HepG2 (cell line): ENCODE measurements at regions not wholly inside any gene's neighbourhood (a gene's known extent, or its start where the extent isn't known, plus 50 kb on each side); places are given as distances from the start of the nearest gene placed in this dataset.

Experiments
- ATAC-seq: fragments of 200-7000 bp; cut with Tn5 transposase; 3 replicates; pipeline ENCODE4 v1.9.1; 2020; ENCODE audit warnings: mild to moderate bottlenecking, moderate library complexity
- BruUV-seq: library from RNA; stranded (reverse); fragments of 400-500 nt; replicated peaks from 2 replicates; lab custom pipeline; 2021; lab: Mats Ljungman, UMichigan
- CTCF ChIA-PET: fragments of 300-600 bp; formaldehyde crosslinking; extraction: SDS; loops from one replicate; lab custom pipeline; 2021; ENCODE audit warnings: low total read pairs, inconsistent platforms, low intra/inter-chr PET ratio; lab: Yijun Ruan, JAX
- POLR2A ChIA-PET: fragments of 350-600 bp; sonication (Branson Sonifier 250); formaldehyde crosslinking; loops from one replicate; lab custom pipeline; 2020; ENCODE audit warnings: antibody characterized with exemption, inconsistent platforms; lab: Yijun Ruan, JAX
- DNase-seq: peaks from one replicate; pipeline ENCODE4 v3.0.0-alpha.2; 2015; ENCODE audit warnings: low spot score
- FAIRE-seq: peaks from 3 replicates; lab custom pipeline; 2011; peaks lifted over from hg19 to GRCh38; lab: Jason Lieb, UNC
- H2AFZ ChIP-seq: one replicate; pipeline ENCODE4 v1.6.1; 2011; ENCODE audit warnings: low read length, inconsistent platforms
- H3K27ac ChIP-seq: fragments of 300-600 bp; 3 replicates; pipeline ENCODE4 v1.8.0; 2011; ENCODE audit warnings: mixed run types, mild to moderate bottlenecking, mixed read lengths, low read length, inconsistent platforms; ENCODE audit not compliant: insufficient read depth; ENCODE audit errors: extremely low read length
- H3K27me3 ChIP-seq, 2 experiments: fragments of 200-600 bp in 1 of 2; 2 replicates in 1 of 2; 3 replicates in 1 of 2; pipeline versions ENCODE4 v1.6.0 to v1.8.0; 2011; ENCODE audit warnings: low read length in 2 of 2, mild to moderate bottlenecking in 2 of 2, moderate library complexity in 2 of 2, inconsistent platforms in 1 of 2; ENCODE audit not compliant: insufficient read depth in 2 of 2, control insufficient read depth in 1 of 2
- H3K36me3 ChIP-seq, 2 experiments: fragments of 200-600 bp in 1 of 2; replicated peaks in 1 of 2; 2 replicates in 1 of 2; 3 replicates in 1 of 2; pipeline versions ENCODE4 v1.5.1 to v1.8.0; 2011; ENCODE audit warnings: low read length in 2 of 2, inconsistent platforms in 1 of 2; ENCODE audit not compliant: insufficient read depth in 2 of 2, control insufficient read depth in 1 of 2
- H3K4me1 ChIP-seq: 2 replicates; pipeline ENCODE4 v1.5.1; 2012; ENCODE audit warnings: low read length, inconsistent platforms; ENCODE audit not compliant: insufficient read depth
- H3K4me2 ChIP-seq: 2 replicates; pipeline ENCODE4 v1.6.0; 2011; ENCODE audit warnings: low read depth, low read length, inconsistent platforms
- H3K4me3 ChIP-seq, 3 experiments: fragments of 200-600 bp in 1 of 3; sonication (generic), shearing (Covaris generic) in 1 of 3; replicated peaks in 1 of 3; 2 replicates each; pipeline ENCODE4 v1.5.1; 2011 to 2016; ENCODE audit warnings: low read length in 3 of 3, inconsistent platforms in 2 of 3, low read depth in 2 of 3, mild to moderate bottlenecking in 2 of 3, control low read depth in 1 of 3, mixed read lengths in 1 of 3; ENCODE audit not compliant: insufficient read depth in 1 of 3
- H3K79me2 ChIP-seq: one replicate; pipeline ENCODE4 v1.6.1; 2011; ENCODE audit warnings: low read length, inconsistent platforms; ENCODE audit not compliant: insufficient read depth
- H3K9ac ChIP-seq: 2 replicates; pipeline ENCODE4 v1.6.0; 2011; ENCODE audit warnings: mild to moderate bottlenecking, low read depth, low read length, inconsistent platforms; ENCODE audit not compliant: insufficient read depth
- H3K9me3 ChIP-seq: 2 replicates; pipeline ENCODE4 v1.5.1; 2012; ENCODE audit warnings: mild to moderate bottlenecking, low read length
- H4K20me1 ChIP-seq: 2 replicates; pipeline ENCODE4 v1.6.0; 2011; ENCODE audit warnings: inconsistent platforms, mild to moderate bottlenecking, low read length, moderate library complexity; ENCODE audit not compliant: insufficient read depth
- ERF ChIP-seq: IDR thresholded peaks from 2 replicates; pipeline ENCODE4 v1.6.1; 2018; ENCODE audit warnings: missing biosample characterization, missing genetic modification reagents
- JUN ChIP-seq: sonication (generic); formaldehyde crosslinking; IDR thresholded peaks from 2 replicates; pipeline ENCODE4 v1.4.0; 2020; ENCODE audit warnings: mild to moderate bottlenecking, missing genetic modification reagents
- SOX5 ChIP-seq: IDR thresholded peaks from 2 replicates; pipeline ENCODE4 v1.6.1; 2016; ENCODE audit warnings: borderline replicate concordance
- ZNF746 ChIP-seq: sonication (generic); formaldehyde crosslinking; IDR thresholded peaks from 2 replicates; pipeline ENCODE4 v1.8.0; 2022; ENCODE audit warnings: mild to moderate bottlenecking, missing genetic modification reagents
- WGBS: methylation state at CpG from one replicate; pipeline ENCODE4 v1.1.6; 2017; ENCODE audit warnings: low lambda C conversion rate; 5-methylcytosine and 5-hydroxymethylcytosine counted together
- in situ Hi-C: cut with HindIII; loops from 2 replicates; pipeline ENCODE4 v1.10.0; 2017; ENCODE audit warnings: low pct_unique_long_range_greater_than_20kb; ENCODE audit not compliant: extremely low pct_ligation_motif_present
- intact Hi-C: fragments of 100-400 bp; cut with micrococcal nuclease; formaldehyde crosslinking; loops from one replicate; pipeline ENCODE4 v1.10.0; 2022; ENCODE audit not compliant: unreplicated experiment
- TF ChIP-seq, protein P1 (sequence below): sonication (generic); formaldehyde crosslinking; IDR thresholded peaks from 2 replicates; pipeline ENCODE4 v1.4.0; 2020; ENCODE audit warnings: missing genetic modification reagents
- TF ChIP-seq, protein P2 (sequence below), 2 experiments: sonication (generic) in 1 of 2; formaldehyde crosslinking in 1 of 2; IDR thresholded peaks; 2 replicates each; pipeline versions ENCODE4 v1.6.1 to v1.9.0; 2014 to 2022; ENCODE audit warnings: antibody characterized with exemption in 1 of 2, borderline replicate concordance in 1 of 2, inconsistent platforms in 1 of 2, low read depth in 1 of 2, missing genetic modification reagents in 1 of 2
- TF ChIP-seq, protein P3 (sequence below), 2 experiments: fragments of 450-650 bp in 1 of 2; sonication (generic) in 1 of 2; formaldehyde crosslinking; IDR thresholded peaks; 2 replicates each; pipeline versions ENCODE4 v1.5.0 to v1.8.0; 2020 to 2022; ENCODE audit warnings: mild to moderate bottlenecking in 1 of 2, missing genetic modification reagents in 1 of 2

DNA sequence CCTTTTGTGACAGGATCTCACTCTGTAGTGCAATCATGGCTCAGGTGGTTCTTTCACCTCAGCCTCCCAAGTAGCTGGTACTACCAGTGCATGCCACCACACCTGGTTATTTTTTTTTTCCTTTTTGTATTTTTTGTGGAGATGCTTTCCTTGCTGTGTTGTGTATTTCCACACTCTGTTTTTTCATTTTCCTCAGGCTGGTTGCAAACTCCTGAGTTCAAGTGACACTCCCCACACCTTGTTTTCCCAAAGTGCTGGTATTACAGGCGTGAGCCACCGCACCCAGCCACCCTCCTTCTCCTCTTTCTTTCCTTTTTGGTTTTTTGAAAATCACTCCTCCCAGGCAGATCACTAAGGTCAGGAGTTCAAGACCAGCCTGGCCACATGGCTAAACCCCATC lies 65.0 kb downstream of the MYCN start (continued):
- TF ChIP-seq, protein P1, sequence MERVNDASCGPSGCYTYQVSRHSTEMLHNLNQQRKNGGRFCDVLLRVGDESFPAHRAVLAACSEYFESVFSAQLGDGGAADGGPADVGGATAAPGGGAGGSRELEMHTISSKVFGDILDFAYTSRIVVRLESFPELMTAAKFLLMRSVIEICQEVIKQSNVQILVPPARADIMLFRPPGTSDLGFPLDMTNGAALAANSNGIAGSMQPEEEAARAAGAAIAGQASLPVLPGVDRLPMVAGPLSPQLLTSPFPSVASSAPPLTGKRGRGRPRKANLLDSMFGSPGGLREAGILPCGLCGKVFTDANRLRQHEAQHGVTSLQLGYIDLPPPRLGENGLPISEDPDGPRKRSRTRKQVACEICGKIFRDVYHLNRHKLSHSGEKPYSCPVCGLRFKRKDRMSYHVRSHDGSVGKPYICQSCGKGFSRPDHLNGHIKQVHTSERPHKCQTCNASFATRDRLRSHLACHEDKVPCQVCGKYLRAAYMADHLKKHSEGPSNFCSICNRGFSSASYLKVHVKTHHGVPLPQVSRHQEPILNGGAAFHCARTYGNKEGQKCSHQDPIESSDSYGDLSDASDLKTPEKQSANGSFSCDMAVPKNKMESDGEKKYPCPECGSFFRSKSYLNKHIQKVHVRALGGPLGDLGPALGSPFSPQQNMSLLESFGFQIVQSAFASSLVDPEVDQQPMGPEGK (CRISPR knock-in tag) = no peak
- TF ChIP-seq, protein P2, sequence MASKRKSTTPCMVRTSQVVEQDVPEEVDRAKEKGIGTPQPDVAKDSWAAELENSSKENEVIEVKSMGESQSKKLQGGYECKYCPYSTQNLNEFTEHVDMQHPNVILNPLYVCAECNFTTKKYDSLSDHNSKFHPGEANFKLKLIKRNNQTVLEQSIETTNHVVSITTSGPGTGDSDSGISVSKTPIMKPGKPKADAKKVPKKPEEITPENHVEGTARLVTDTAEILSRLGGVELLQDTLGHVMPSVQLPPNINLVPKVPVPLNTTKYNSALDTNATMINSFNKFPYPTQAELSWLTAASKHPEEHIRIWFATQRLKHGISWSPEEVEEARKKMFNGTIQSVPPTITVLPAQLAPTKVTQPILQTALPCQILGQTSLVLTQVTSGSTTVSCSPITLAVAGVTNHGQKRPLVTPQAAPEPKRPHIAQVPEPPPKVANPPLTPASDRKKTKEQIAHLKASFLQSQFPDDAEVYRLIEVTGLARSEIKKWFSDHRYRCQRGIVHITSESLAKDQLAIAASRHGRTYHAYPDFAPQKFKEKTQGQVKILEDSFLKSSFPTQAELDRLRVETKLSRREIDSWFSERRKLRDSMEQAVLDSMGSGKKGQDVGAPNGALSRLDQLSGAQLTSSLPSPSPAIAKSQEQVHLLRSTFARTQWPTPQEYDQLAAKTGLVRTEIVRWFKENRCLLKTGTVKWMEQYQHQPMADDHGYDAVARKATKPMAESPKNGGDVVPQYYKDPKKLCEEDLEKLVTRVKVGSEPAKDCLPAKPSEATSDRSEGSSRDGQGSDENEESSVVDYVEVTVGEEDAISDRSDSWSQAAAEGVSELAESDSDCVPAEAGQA (IDR thresholded peaks at IDR 0.05; ENCODE audit: low read depth) = no peak
- TF ChIP-seq, protein P2 (CRISPR knock-in tag; IDR thresholded peaks at IDR 0.05; ENCODE audit: borderline replicate concordance) = no peak
- no peak for TF ChIP-seq SOX5

DNA sequence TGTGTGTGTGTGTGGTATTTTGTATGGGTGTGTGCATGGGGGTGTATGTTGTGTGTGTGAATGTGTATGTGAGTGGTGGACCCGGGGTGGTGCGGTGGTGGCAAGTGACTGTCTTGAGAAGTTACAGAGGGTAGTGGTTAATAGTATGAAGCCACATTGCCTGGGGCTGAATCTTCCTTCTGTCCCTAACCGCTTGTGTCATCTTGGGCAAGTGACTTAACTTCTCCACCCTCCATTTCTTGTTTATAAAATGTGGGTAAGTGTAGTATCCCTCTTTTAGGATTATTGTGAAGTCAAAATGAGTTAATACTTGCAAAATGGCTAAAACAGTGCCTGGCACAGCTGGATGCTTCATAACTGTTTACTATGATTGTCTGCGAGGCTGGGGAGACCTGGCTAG lies 63.5 kb downstream of the MYCN start:
- intact Hi-C loops (no loop called here), in situ Hi-C loops (no loop called here)
- no peak for FAIRE-seq
- no peak overlapping the region for H3K4me3 ChIP-seq
- peaks cover 2 to 9% of the 10 kb centered on the region in 2 experiments; a peak in 2 of 5 replicates for H3K27me3 ChIP-seq
- DNase-seq = no peak
- H3K9me3 ChIP-seq = no peaks in the 10 kb centered on the region
- no TSS peak for BruUV-seq
- no peak overlapping the region for H3K9ac ChIP-seq
- no peaks in the 10 kb centered on the region for H4K20me1 ChIP-seq
- ChIA-PET POLR2A (no interaction called here), CTCF (no interaction called here)
- 58% methylated on average over 4 of the region's 4 CpGs for WGBS
- peaks cover 18% of the 10 kb centered on the region for H3K4me1 ChIP-seq
- H3K79me2 ChIP-seq = no peaks in the 10 kb centered on the region
- H3K27ac ChIP-seq = no peak overlapping the region
- ATAC-seq = no peak
- H2AFZ ChIP-seq = no peak overlapping the region
- no peak overlapping the region for H3K4me2 ChIP-seq
- H3K36me3 ChIP-seq = no peaks in the 10 kb centered on the region
- TF ChIP-seq, protein P3, sequence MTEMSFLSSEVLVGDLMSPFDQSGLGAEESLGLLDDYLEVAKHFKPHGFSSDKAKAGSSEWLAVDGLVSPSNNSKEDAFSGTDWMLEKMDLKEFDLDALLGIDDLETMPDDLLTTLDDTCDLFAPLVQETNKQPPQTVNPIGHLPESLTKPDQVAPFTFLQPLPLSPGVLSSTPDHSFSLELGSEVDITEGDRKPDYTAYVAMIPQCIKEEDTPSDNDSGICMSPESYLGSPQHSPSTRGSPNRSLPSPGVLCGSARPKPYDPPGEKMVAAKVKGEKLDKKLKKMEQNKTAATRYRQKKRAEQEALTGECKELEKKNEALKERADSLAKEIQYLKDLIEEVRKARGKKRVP (CRISPR knock-in tag; IDR thresholded peaks at IDR 0.05) = no peak
- no peak for TF ChIP-seq JUN
- TF ChIP-seq ERF = no peak
- no peak for TF ChIP-seq ZNF746
